ENCODE measurements at regions not wholly inside any gene's neighbourhood (a gene's known extent, or its start where the extent isn't known, plus 50 kb on each side); places are given as distances from the start of the nearest gene placed in this dataset.

- H3K27me3 ChIP-seq (ENCODE audit: control insufficient read depth, extremely low read depth, insufficient read depth, low read length), result no peaks in the 10 kb centered on the region
- TF ChIP-seq EZH2 (IDR thresholded peaks at IDR 0.05; ENCODE audit: low read length) (no peak), CTCF (optimal IDR thresholded peaks at IDR 0.05 in 1 of 3, IDR thresholded peaks at IDR 0.05 in 1 of 3, conservative IDR thresholded peaks at IDR 0.05 in 1 of 3; ENCODE audit: extremely low read depth in 1 of 3, insufficient read depth in 2 of 3, low read length in 3 of 3) (no peak)
- no peaks in the 10 kb centered on the region for H3K9me3 ChIP-seq (ENCODE audit: control insufficient read depth, low read depth, low read length)
- no peaks in the 10 kb centered on the region for H4K20me1 ChIP-seq (ENCODE audit: control insufficient read depth, extremely low read depth, insufficient read depth, low read length)
- no peak overlapping the region for H3K4me2 ChIP-seq (ENCODE audit: control insufficient read depth, extremely low read depth, insufficient read depth, low read depth, low read length)
- dilution Hi-C loops (cut with MboI; ENCODE audit: extremely low pct_ligation_motif_present, low sequenced_read_pairs), result no loop called here
- H3K27ac ChIP-seq (ENCODE audit: control insufficient read depth, insufficient read depth, low read length), result no peak overlapping the region
- FAIRE-seq (no peak), DNase-seq (ENCODE audit: low read depth, low spot score) (no peak)
- H3K79me2 ChIP-seq (ENCODE audit: control insufficient read depth, insufficient read depth, low read length), result no peaks in the 10 kb centered on the region
- H3K4me1 ChIP-seq (ENCODE audit: control insufficient read depth, extremely low read depth, insufficient read depth, low read length), result no peaks in the 10 kb centered on the region
- no peak overlapping the region for H3K9ac ChIP-seq (ENCODE audit: control insufficient read depth, extremely low read depth, insufficient read depth, low read length)
- H3K4me3 ChIP-seq (ENCODE audit: control insufficient read depth in 2 of 3, extremely low read depth in 1 of 3, insufficient read depth in 2 of 3, low read depth in 1 of 3, low read length in 3 of 3), result no peak overlapping the region
- H3K36me3 ChIP-seq (ENCODE audit: control insufficient read depth in 2 of 2, extremely low read depth in 1 of 2, insufficient read depth in 2 of 2, low read length in 2 of 2), result no peaks in the 10 kb centered on the region
- no peak overlapping the region for H2AFZ ChIP-seq (ENCODE audit: control insufficient read depth, low read length)
- no peaks in the 10 kb centered on the region for H3K9me1 ChIP-seq (ENCODE audit: control insufficient read depth, extremely low read depth, insufficient read depth, low read length)
Measured at GRCh38 chr4:155008389-155008788, 200.0 kb upstream of the NPY2R start.

GRCh38 chr4:155009288-155009687, 199.1 kb upstream of the NPY2R start:
- H3K79me2 ChIP-seq (ENCODE audit: control insufficient read depth, insufficient read depth, low read length), result no peaks in the 10 kb centered on the region
- H3K4me1 ChIP-seq (ENCODE audit: control insufficient read depth, extremely low read depth, insufficient read depth, low read length), result no peaks in the 10 kb centered on the region
- dilution Hi-C loops (cut with MboI; ENCODE audit: extremely low pct_ligation_motif_present, low sequenced_read_pairs), result no loop called here
- H2AFZ ChIP-seq (ENCODE audit: control insufficient read depth, low read length), result no peak overlapping the region
- no peaks in the 10 kb centered on the region for H3K9me1 ChIP-seq (ENCODE audit: control insufficient read depth, extremely low read depth, insufficient read depth, low read length)
- TF ChIP-seq CTCF (optimal IDR thresholded peaks at IDR 0.05 in 1 of 3, IDR thresholded peaks at IDR 0.05 in 1 of 3, conservative IDR thresholded peaks at IDR 0.05 in 1 of 3; ENCODE audit: extremely low read depth in 1 of 3, insufficient read depth in 2 of 3, low read length in 3 of 3), result no peak
- TF ChIP-seq EZH2 (IDR thresholded peaks at IDR 0.05; ENCODE audit: low read length), result no peak
- no peaks in the 10 kb centered on the region for H3K27me3 ChIP-seq (ENCODE audit: control insufficient read depth, extremely low read depth, insufficient read depth, low read length)
- no peak overlapping the region for H3K9ac ChIP-seq (ENCODE audit: control insufficient read depth, extremely low read depth, insufficient read depth, low read length)
- no peak overlapping the region for H3K27ac ChIP-seq (ENCODE audit: control insufficient read depth, insufficient read depth, low read length)
- no peak overlapping the region for H3K4me3 ChIP-seq (ENCODE audit: control insufficient read depth in 2 of 3, extremely low read depth in 1 of 3, insufficient read depth in 2 of 3, low read depth in 1 of 3, low read length in 3 of 3)
- no peaks in the 10 kb centered on the region for H3K36me3 ChIP-seq (ENCODE audit: control insufficient read depth in 2 of 2, extremely low read depth in 1 of 2, insufficient read depth in 2 of 2, low read length in 2 of 2)
- H3K9me3 ChIP-seq (ENCODE audit: control insufficient read depth, low read depth, low read length), result no peaks in the 10 kb centered on the region
- no peak overlapping the region for H3K4me2 ChIP-seq (ENCODE audit: control insufficient read depth, extremely low read depth, insufficient read depth, low read depth, low read length)
- DNase-seq (ENCODE audit: low read depth, low spot score), result no peak
- no peak for FAIRE-seq
- H4K20me1 ChIP-seq (ENCODE audit: control insufficient read depth, extremely low read depth, insufficient read depth, low read length), result no peaks in the 10 kb centered on the region
